Gastroesophageal sphincter (tissue), 4 donors: ENCODE measurements at regions not wholly inside any gene's neighbourhood (a gene's known extent, or its start where the extent isn't known, plus 50 kb on each side); places are given as distances from the start of the nearest gene placed in this dataset.
"Not testable (repeated sequence)": the region's sequence is repeated elsewhere in the genome, so short reads cannot be mapped to it uniquely, and the experiment has no call there.

Source experiments
- ATAC-seq: fragments of 150-250 bp; one replicate; pipeline ENCODE4 v1.9.1; 2016; ENCODE audit warnings: mild to moderate bottlenecking, moderate library complexity
- H3K27ac ChIP-seq, 4 donors: fragments of 200-600 bp; sonication (generic) in 3 of 4; 1 replicate in 3 of 4; 2 replicates in 1 of 4; pipeline ENCODE4 v1.5.1; 2016 to 2019
- H3K27me3 ChIP-seq: fragments of 200-600 bp; sonication (generic); one replicate; pipeline ENCODE4 v1.5.1; 2019
- H3K36me3 ChIP-seq, 2 donors: fragments of 200-600 bp; sonication (generic); one replicate each; pipeline ENCODE4 v1.5.1; 2019; ENCODE audit warnings: control low read depth in 1 of 2
- H3K4me1 ChIP-seq, 3 donors: fragments of 200-600 bp; sonication (generic); 1 replicate in 2 of 3; 2 replicates in 1 of 3; pipeline ENCODE4 v1.5.1; 2016 to 2019; ENCODE audit warnings: control low read depth in 2 of 3
- H3K4me3 ChIP-seq, 2 donors: fragments of 200-600 bp; sonication (generic); one replicate each; pipeline ENCODE4 v1.5.1; 2019; ENCODE audit warnings: mild to moderate bottlenecking in 1 of 2, moderate library complexity in 1 of 2
- H3K9me3 ChIP-seq, 3 donors: fragments of 200-600 bp; sonication (generic); one replicate each; pipeline ENCODE4 v1.5.1; 2017 to 2019; ENCODE audit warnings: control low read depth in 2 of 3
- CTCF ChIP-seq, 4 experiments: fragments of 200-600 bp in 2 of 4; fragments of 450-650 bp in 2 of 4; sonication (generic) in 1 of 4; IDR thresholded peaks; one replicate each; pipeline ENCODE4 v1.5.1; 2017 to 2019; ENCODE audit warnings: antibody characterized with exemption in 4 of 4, mild to moderate bottlenecking in 2 of 4, moderate library complexity in 2 of 4
- EP300 ChIP-seq: sonication (generic); formaldehyde crosslinking; IDR thresholded peaks from one replicate; pipeline ENCODE4 v1.6.1; 2017; ENCODE audit warnings: antibody characterized with exemption, mild to moderate bottlenecking
- POLR2A ChIP-seq, 2 donors: fragments of 450-650 bp; IDR thresholded peaks; one replicate each; pipeline ENCODE4 v1.6.1; 2017; ENCODE audit warnings: antibody characterized with exemption in 2 of 2, mild to moderate bottlenecking in 2 of 2, moderate library complexity in 1 of 2
- POLR2AphosphoS5 ChIP-seq: sonication (generic); formaldehyde crosslinking; IDR thresholded peaks from one replicate; pipeline ENCODE4 v1.6.1; 2017; ENCODE audit warnings: antibody characterized with exemption
- WGBS, 2 donors: methylation state at CpG; one replicate each; pipeline ENCODE4 v1.1.5; 2018; ENCODE audit warnings: low coverage in 1 of 2; 5-methylcytosine and 5-hydroxymethylcytosine counted together

- peak; percentile 50 for ATAC-seq
- no peaks in the 10 kb centered on the region for H3K9me3 ChIP-seq
Measured at GRCh38 chr12:66823857-66824570, 145.1 kb upstream of the GRIP1 start.

DNA sequence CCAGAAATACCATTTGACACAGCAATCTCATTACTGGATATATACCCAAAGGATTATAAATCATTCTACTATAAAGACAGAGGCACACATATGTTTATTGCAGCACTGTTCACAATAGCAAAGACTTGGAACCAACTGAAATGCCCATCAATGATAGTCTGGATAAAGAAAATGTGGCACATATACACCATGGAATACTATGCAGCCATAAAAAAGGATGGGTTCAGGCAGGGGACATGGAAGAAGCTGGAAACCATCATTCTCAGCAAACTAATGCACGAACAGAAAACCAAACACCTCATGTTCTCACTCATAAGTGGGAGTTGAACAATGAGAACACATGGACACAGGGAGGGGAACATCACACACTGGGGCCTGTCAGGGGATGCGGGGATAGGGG lies 147.0 kb upstream of the GRIP1 start:
- not testable (repeated sequence) for H3K27ac ChIP-seq, H3K27me3 ChIP-seq, H3K36me3 ChIP-seq, ATAC-seq, H3K9me3 ChIP-seq, H3K4me3 ChIP-seq
- 88 to 100% methylated on average over 1 to 2 of the region's 2 CpGs for WGBS, 2 donors
- peaks cover 0 to 14% (median 0%) of the 10 kb centered on the region in 3 donors for H3K4me1 ChIP-seq

More at GRCh38 chr12:66823857-66824570, 145.1 kb upstream of the GRIP1 start:
- Histone ChIP-seq H3K36me3 (no peaks in the 10 kb centered on the region), H3K4me3 (no peak overlapping the region), H3K4me1 (peaks cover 0 to 14% (median 0%) of the 10 kb centered on the region in 3 donors), H3K27ac (peak overlapping the region in 3 of 4 donors; percentile 29 to 54 (median 47)), H3K27me3 (no peaks in the 10 kb centered on the region)
- WGBS, 2 donors = 49 to 57% methylated on average over 5 of the region's 5 CpGs
- TF ChIP-seq EP300 (no peak), POLR2A (IDR thresholded peaks at IDR 0.05) (no peak), CTCF (IDR thresholded peaks at IDR 0.05) (no peak)

GRCh38 chr12:66829660-66830325 lies 150.9 kb upstream of the GRIP1 start:
- TF ChIP-seq EP300 = no peak
- TF ChIP-seq POLR2AphosphoS5 = no peak
- TF ChIP-seq POLR2A (IDR thresholded peaks at IDR 0.05) = no peak
- no peak for TF ChIP-seq CTCF (IDR thresholded peaks at IDR 0.05)
- 74 to 96% methylated on average over 2 to 3 of the region's 3 CpGs for WGBS, 2 donors
- ATAC-seq = no peak
- no peaks in the 10 kb centered on the region for H3K27me3 ChIP-seq
- H3K9me3 ChIP-seq = no peaks in the 10 kb centered on the region
- no peak overlapping the region for H3K27ac ChIP-seq
- H3K4me1 ChIP-seq = no peaks in the 10 kb centered on the region
- H3K4me3 ChIP-seq = no peak overlapping the region
- H3K36me3 ChIP-seq = no peaks in the 10 kb centered on the region

DNA sequence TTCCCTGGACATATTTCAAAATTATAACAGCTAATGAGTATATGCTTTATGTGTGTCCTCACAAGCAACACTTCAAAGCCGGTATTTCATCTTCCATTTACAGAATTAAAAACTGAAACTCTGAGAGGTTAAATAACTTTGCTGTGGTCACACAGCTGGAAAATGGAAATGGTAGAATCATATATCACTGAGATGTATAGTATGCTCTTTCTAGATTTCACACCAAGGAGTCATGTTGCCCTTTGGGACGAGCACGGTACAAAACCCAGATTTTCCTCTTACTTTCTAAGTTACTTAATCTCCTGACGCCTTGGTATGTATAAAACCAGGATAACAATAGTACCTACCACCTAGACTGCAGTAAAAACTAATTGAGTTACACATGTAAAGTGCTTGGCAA lies 152.6 kb upstream of the GRIP1 start:
- H3K27me3 ChIP-seq = no peaks in the 10 kb centered on the region
- no peak overlapping the region for H3K4me3 ChIP-seq
- H3K27ac ChIP-seq = no peak overlapping the region
- no peaks in the 10 kb centered on the region for H3K9me3 ChIP-seq
- TF ChIP-seq POLR2AphosphoS5 (no peak), POLR2A (IDR thresholded peaks at IDR 0.05) (no peak), CTCF (IDR thresholded peaks at IDR 0.05) (no peak), EP300 (no peak)
- H3K36me3 ChIP-seq = no peaks in the 10 kb centered on the region
- ATAC-seq = no peak
- WGBS, 2 donors = 84 to 89% methylated on average over 4 of the region's 4 CpGs
- H3K4me1 ChIP-seq = no peaks in the 10 kb centered on the region

GRCh38 chr12:66832997-66833396 lies 154.1 kb upstream of the GRIP1 start:
- no peak for ATAC-seq
- Histone ChIP-seq H3K4me3 (no peak overlapping the region), H3K27me3 (no peaks in the 10 kb centered on the region), H3K4me1 (no peaks in the 10 kb centered on the region), H3K27ac (no peak overlapping the region), H3K9me3 (no peaks in the 10 kb centered on the region), H3K36me3 (no peaks in the 10 kb centered on the region)
- WGBS, 2 donors = 80% methylated on average over 1 of the region's 2 CpGs; no CpG with 5 or more reads in 1 of the 2 donors
- TF ChIP-seq EP300 (no peak), POLR2AphosphoS5 (no peak), CTCF (IDR thresholded peaks at IDR 0.05) (no peak), POLR2A (IDR thresholded peaks at IDR 0.05) (no peak)
